Endothelial cell of hepatic sinusoid (primary cell): ENCODE measurements at regions not wholly inside any gene's neighbourhood (a gene's known extent, or its start where the extent isn't known, plus 50 kb on each side); places are given as distances from the start of the nearest gene placed in this dataset.
"Not testable (repeated sequence)": the region's sequence is repeated elsewhere in the genome, so short reads cannot be mapped to it uniquely, and the experiment has no call there.

ENCODE experiments used
- in situ Hi-C: cut with HindIII; loops from 2 replicates; pipeline ENCODE4 v1.10.0; 2017; ENCODE audit warnings: low sequenced_read_pairs

DNA sequence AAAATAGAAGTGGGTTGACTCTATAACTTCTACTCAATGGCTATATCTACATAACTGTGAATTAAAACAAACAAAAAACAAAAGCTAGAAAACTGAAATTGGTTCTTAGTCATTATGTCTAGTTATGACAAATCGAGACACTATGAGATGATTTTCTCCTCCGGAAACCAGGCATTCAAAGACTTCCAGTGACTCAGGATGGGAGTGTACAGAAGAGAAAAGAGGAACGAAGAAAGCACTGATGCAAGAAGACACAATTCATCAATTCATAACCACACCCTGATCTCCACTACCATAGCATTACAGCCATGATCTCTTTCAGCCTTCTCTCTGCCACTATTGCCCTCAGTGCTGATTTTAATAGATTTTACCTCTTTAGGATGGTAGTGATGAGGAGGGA, 253.6 kb downstream of the CBLL2 start:
- in situ Hi-C loops = no loop called here

DNA sequence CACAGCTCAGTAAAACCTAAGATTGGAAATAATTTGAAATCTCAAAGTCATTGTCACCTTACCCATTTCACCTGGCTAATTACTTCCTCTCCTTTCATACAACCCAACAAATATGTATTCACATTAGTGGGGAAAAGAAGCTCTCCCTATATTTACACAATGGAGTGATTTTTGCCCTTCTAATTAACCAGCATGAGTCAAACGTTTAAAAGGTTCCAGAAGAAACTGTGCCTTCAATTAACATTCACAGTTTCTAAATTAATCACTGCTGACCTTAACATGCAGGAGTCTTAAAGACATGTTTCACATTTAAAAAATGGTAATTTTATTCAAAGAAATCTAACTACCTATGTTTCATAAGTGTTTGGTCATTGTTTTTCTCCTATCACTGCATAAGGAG, 254.6 kb downstream of the CBLL2 start:
- in situ Hi-C loops = no loop called here

DNA sequence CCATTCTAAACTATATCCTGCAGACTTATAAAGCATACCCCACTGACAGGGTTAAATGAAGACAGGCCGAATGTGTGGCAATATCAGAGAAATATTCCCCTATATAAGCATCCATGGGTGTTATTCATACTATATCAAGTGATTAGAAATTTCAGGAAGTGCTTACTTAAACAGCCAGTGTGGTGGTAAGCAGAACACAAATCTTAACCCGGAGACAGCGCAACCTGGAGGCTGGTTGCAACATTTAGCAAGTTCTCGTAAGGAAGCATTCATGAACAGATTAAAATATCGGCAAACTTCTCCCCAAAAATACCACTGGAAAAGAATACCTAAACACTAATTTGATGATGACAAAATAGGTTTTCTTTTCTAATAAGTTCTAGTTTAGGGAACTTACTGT, 261.2 kb downstream of the CBLL2 start:
- in situ Hi-C loops = no loop called here

DNA sequence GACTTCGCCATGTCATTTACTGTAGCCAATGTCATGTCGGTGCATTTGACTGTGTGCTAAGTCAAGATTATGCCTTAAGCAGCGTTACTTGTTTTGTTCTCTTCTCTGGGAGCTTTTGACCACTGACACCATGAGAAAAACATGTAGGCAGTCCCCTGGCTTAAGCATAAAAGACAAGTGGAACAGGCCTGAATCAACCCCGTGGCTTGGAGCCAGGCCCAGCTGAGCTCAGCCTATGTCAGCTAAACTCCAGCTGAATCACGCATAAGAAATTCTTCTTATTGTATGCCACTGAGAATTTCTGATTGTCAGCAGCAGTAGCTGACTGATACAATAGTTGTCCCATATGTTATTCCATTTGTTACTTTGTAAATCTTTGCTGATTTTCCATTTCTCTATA, 261.9 kb downstream of the CBLL2 start:
- in situ Hi-C loops = no loop called here

DNA sequence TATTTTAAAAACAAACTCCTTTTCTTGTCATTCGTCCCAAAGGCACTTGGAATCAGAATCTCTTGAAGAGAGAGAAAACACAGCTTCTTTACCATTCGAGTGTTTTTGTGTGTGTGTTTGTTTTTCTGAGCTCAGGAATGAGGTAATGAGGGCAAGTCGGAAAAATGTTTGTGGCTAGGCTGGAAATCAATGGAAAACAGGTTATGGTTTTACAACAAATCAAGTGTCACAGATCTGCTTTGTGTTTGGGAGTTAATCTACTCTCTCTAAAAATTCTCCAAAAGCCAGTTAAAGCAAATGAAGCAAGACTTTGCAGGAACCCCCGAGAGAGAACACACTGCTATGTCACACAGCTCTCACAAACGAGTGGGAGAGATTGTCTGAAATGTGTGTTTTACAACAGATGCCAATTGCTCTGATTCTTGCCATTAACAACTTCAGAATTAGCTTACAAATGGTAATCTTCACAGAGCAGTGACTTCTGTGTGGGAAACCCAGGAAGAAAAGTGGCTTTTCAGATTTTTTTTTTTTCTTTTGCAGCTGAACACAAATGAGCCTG, 264.1 kb downstream of the CBLL2 start:
- in situ Hi-C loops = no loop called here

DNA sequence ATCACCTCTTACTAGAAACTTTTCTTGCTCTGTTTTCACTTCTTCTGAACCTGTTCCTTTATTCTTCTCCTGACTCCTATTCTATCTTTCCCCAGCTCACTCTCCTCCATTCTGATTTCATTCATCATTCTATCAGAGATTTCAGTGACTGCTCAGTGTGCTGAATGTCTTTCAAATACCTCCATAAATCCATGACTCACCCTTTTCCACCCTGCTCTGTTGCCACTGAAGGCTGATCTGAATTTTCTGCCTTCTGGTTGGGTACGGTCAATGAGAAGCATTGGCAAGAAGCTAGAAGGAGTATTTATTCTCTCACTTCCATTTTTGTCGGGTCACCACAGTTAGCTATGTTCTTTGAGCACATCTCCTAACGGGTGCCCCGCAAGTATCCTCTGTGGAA, 265.9 kb downstream of the CBLL2 start:
- in situ Hi-C loops = no loop called here

DNA sequence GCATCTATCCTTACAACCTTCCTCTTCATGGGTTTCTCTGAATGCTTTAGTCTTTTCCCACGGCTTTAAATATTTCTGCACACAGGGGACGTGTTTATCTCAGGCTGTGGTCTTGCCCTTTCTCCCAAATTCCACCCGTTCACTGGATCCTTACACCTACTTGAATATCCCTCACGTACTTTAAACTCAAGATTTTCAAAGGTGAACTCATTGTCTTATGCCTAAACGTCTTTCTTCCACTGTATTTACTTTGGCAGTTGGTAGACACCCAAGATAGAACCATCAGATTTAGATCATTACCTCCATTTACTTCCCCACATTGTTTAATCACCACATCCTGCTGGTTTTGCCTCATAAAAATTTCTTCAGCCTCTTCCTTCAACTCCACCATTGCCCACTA, 269.2 kb downstream of the CBLL2 start:
- in situ Hi-C loops = no loop called here

DNA sequence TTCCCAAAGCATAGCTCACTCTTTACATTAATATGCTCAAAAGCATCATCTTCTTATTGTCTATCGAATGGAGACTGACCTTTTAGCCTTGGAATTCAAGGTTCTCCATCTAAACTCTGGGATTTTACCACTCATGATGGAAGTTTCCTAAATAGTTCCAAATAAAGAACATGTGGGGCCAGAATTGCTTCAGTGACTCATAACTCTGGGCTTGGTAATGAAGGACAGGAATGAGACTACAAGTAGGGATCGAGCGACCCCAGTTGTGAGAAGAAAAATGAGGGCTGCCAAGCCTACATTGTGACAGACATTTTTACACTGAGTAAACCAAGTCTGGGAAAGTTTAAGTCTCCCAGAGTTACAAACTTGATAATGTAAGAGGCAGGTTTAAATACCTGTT, 269.9 kb downstream of the CBLL2 start:
- in situ Hi-C loops = no loop called here

DNA sequence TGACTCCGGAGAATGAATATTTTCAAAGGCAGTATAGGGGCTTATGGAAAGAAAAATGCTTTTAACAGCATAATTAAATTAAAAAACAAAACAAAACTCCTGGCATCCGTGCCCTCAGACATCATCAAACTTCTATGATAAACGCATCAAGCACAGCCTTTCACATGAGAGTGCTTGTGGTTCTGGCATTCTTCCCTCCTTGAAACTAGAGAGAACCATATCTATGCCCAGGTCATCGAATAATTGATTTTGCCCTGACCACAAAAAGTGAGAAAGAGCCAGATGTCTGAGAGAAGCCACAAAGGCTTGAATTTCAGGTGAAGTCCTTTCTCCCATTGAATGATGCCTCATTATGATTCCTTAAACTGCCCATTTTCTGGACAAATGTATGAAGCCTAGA, 286.8 kb downstream of the CBLL2 start:
- in situ Hi-C loops = no loop called here

DNA sequence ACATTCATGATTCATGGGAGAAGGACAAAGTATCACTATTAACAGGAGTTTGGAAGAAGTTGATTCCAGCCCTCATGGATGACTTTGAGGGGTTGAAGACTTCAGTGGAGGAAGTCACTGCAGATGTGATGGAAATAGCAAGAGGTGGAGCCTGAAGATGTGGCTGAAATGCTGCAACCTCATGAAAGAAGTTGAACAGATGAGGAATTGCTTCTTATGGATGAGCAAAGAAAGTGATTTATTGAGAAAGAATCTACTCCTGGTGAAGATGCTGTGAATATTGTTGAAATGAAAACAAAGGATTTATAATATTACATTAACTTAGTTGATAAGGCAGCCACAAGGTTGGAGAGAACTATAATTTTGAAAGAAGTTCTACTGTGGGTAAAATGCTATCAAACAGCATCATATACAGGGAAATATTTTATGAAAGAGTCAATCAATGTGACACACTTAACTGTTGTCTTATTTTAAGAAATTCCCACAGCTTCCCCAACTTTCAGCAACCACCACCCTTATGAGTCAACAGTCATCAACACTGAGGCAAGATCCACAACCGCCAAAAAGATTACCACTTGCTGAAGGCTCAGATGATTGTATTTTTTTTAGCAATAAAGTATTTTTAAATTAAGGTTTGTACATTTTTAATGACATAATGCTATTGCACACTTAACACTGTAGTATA, 302.6 kb downstream of the CBLL2 start:
- in situ Hi-C loops = no loop called here

DNA sequence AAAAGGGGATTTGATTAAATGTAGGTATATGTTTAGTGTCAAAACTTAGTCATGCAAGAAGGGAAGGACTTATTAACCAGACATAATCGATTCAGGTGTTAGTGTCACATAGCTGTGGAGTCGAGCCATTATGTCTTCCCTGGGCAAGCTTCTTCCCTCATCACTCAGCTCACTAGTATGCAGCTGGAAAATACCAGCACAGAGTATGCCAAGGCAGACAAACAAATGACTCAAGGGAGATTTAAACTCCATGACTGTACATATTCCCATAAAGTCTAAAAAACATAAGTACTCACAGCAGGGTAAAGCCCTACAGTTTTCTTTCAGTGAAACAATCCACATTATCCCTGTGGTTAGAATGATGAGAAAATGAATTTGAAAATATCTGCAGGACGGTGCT, 304.5 kb downstream of the CBLL2 start:
- in situ Hi-C loops = no loop called here

DNA sequence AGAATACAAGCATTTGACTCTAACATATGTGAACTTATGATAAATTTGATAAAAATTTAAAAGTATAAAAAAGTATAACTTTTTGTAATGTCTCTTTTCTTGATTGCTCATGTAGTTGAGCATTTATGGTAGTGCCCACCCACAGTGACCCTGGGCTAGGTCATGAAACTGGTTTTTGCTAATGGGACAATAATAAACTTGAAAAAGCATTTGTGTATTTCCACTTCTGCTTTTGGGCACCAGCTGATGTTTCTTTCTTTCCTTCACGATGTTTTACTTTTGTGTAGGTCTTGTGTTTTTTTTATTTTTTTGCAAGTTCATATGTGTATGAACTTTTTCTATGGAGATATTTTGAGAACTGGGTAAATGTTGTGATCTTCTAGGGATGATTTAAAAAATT, 313.1 kb downstream of the CBLL2 start:
- in situ Hi-C loops = no loop called here

DNA sequence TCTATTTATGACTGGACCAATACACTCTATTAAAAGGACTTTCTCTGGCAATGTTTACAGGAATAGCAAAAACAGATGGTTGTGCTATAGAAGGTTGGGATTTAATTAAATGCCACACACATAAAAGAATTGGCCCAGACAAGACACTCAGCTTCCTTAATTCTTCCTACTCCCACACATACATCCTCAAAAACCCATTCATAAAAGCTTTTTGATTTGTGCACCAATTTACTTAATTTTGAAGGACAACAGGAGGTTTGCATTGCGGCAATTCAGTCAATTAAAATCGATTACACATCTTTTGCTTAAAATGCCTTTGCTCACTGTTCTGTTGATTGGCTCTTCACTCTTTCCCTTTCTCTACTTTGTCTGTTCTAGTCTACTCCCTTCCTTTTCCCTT, 317.1 kb downstream of the CBLL2 start:
- in situ Hi-C loops = no loop called here

DNA sequence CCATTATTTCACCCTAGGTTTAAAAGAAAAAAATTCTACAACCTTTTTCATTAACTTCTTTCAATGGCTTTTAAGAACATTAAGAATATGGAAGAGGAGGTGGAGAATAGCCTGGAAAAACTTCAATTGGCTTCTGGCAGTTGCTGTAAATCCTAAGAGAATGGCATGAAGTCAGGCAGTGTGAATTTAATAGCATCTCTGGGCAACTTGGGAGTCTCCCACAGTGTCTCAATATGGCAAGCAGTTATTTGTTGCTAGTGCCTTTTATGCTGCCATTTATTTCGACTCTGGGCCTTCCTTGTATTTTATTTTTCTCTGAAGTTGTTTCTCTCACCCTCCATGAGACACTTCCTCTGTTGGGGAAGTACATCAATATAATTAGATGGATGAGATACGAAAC, 322.1 kb downstream of the CBLL2 start:
- in situ Hi-C loops = no loop called here

DNA sequence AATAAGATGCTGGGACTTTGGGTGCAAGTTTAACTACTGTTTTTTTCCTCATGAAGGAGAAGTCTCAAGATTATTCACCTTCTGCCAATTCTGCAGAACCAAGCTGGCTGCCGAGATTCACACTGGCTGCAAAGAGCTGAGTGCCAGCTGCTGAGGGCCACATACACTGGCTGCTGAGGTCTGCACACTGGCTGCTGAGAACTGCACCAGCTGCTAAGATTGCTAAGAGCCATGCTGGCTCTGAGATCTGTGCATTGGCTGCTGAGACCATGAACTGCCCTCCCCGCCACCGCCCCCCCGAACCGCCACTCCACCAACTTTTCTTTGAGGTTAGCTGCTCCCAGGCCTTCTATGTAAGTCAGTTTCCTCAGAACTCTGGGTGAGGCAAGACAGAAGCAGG, 330.3 kb downstream of the CBLL2 start:
- in situ Hi-C loops = no loop called here

DNA sequence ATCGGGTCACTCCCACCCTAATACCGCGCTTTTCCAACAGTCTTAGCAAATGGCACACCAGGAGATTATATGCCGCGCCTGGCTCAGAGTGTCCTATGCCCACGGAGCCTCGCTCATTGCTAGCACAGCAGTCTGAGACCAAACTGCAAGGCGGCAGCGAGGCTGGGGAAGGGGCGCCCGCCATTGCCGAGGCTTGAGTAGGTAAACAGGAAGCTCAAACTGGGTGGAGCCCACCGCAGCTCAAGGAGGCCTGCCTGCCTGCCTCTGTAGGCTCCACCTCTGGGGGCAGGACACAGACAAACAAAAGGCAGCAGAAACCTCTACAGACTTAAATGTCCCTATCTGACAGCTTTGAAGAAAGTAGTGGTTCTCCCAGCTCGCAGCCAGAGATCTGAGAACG, 336.7 kb downstream of the CBLL2 start:
- in situ Hi-C loops = not testable (repeated sequence)

DNA sequence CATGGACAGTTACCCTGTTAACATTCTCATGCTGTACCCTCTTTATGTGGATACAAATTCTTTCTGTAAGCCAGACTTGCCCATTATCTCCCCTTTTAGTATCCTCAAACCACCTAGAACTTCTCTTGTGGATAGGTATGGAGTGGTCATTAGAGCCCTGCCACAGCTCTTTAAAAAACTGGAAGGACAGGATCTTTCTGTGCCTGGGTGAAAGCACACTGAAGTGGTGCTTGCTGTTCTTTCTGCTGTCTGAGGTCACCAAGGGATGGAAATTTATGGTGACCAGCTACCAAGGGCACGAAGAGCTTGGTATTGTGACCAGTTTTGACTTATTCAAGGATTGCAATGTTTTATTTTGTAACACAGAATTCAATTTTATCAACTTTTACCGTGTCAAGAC, 344.2 kb downstream of the CBLL2 start:
- in situ Hi-C loops = no loop called here

DNA sequence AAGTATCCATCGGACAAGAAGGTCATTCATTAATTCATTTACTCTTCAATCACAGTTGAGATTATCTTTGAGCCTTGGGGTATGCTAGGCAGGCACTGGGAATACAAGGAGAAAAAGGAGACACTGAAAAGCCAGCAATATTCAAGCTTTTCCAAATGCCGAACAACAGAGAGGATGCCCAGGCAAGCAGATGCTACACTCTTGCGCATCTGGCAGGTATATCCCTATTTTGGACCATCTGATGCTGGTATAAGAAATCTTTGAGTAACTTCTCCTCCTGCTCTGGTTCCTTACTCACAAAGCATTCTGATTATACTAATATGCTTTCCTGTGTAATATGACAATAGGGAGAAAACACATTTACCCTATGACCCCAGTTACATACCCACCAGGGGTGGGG, 354.9 kb downstream of the CBLL2 start:
- in situ Hi-C loops = no loop called here

DNA sequence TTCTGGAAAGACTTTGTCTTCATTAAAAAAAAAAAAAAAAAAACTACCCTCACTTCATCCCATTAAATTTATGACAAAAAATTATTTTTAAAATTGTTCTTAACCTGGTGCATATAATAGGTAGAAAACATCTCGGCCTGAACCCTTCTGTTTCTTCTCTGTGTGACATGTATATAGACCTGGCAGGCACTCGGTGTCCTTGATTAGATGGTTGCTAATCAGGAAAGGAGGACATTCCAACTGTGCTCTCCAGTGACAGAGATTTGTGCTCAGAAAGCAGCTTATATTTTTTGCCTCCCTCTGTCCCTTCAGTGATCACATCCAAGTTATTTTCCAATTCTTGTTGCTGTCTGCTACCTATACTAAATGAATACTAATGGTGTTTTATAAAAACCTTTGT, 355.6 kb downstream of the CBLL2 start:
- in situ Hi-C loops = no loop called here

DNA sequence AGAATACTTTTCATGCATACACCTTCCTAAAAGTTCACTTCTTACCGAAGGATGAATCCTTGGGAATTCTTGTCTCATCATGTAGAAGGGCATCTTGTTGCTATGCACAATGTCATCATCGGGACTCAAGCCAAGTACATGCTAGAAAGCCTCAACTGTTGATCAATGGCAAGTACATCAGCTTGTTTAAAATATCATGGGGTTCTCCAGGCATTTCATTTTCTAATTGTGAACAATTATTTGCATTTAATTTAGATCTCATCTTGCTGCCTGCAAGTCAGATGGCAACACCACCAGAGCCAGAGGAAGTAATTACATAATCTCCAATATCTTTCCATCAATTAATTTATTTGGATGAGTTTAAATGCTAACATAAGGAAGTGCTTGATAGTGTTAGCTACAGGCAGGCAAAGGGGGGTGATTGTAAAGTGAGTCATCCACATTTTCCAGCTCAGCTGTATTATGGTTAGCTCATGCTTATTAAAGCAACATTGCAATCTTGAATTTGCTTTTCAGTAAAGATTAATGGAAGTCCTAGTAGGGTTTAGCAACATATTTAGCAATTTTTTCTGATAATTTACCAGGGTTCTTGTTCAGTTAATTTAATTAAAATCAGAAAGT, 356.5 kb downstream of the CBLL2 start:
- in situ Hi-C loops = no loop called here

DNA sequence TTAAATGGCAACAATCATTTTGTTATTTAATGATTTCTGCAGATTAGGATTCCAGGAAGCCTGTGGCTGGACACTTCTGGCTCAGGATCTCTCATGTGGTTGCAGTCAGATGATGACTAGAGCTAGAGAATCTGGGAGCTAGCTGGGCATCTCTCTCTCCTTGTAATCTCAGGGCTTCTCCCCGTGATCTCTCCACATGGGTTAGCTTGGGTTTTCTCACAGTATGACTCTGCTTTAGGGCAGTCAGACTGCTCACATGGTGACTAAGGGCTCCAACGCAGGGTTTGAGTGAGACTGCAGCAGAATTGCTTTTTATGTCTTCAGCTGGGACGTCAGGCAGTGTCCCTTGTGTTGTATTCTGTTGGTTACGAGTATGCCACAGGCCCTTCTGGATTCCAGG, 361.4 kb downstream of the CBLL2 start:
- in situ Hi-C loops = no loop called here

DNA sequence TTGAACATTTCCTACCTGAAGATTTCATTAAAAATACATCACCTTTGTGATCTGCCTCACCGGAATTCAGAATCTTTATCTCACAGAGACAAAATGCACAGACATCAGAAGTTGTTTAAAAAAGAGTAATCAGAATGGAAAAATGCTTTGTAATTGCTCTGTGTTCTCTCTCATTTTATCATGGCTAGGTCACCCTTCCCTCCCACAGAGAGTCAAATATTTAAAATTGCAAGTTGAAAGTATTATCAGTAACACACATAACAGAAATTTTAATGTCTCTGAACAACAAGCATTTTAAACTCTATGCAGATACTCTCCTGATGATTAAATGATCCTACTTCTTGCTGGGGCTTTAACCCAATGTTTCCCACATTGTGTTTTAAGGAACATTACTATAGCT, 362.0 kb downstream of the CBLL2 start:
- in situ Hi-C loops = no loop called here

DNA sequence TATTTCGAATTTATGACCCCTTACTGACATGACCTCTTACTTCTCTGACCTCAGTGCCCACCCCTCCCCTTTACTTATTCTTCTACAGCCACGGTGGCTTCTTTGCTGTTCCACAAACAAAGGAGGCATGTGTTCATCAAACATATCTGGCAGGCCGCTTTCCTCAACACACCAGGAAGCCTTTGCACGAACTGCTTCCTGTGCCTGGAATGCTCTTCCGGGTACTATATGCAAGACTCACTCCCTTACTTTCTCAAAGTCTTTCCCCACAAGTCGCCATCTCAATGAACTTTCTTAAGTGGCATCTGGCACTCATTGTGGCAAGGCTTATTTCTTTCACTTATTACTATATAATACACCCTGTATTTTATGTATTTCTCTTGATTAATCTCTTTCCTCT, 351.5 kb upstream of the DDX53 start:
- in situ Hi-C loops = no loop called here
